Keratinocyte (primary cell): ENCODE measurements at regions not wholly inside any gene's neighbourhood (a gene's known extent, or its start where the extent isn't known, plus 50 kb on each side); places are given as distances from the start of the nearest gene placed in this dataset.

Source experiments
- EZH2 ChIP-seq: IDR thresholded peaks from one replicate; pipeline ENCODE4 v1.6.1; 2012; ENCODE audit warnings: inconsistent platforms, mild to moderate bottlenecking, low read length, moderate library complexity
- TF ChIP-seq, protein P1 (sequence below), 3 experiments: IDR thresholded peaks in 1 of 3; conservative IDR thresholded peaks in 1 of 3; optimal IDR thresholded peaks in 1 of 3; 2 replicates in 2 of 3; 3 replicates in 1 of 3; pipeline versions ENCODE3 to v1.5.1; 2011; ENCODE audit warnings: low read length in 3 of 3, mild to moderate bottlenecking in 3 of 3, moderate library complexity in 2 of 3, control low read depth in 1 of 3, inconsistent platforms in 1 of 3; ENCODE audit not compliant: insufficient read depth in 2 of 3; ENCODE audit errors: extremely low read depth in 1 of 3

DNA sequence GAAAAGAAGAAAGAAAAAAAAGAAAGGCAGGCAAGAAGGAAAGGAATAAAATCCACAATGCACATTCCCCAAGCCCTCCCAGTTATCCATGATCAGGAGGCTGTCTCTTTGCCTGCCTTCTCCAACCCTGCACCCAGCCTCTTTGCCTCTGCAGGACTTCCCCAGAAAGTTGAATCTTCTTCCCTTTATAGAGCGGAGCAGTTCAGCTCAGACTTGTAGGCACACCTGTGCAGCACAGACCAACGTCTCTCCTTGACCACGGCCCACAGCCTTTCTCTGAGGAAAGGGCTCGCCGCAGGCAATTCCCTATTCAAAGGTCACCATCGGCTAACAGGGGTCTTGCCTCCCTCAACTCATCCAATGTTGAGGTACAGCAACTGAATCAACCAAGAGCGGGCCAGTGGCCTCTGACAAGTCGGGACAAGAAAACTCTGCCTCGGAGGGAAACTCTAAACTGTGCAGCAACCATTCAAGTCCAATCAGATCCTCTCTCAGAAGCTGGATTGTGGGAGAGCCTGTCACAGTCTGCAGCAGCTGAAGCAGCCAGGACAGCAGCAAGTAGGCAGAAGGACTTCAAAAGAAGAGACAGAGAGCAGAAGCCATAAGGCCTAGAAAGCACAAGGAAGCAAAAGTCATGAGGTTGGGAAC, 529.2 kb upstream of the JARID2 start:
- TF ChIP-seq, protein P1, sequence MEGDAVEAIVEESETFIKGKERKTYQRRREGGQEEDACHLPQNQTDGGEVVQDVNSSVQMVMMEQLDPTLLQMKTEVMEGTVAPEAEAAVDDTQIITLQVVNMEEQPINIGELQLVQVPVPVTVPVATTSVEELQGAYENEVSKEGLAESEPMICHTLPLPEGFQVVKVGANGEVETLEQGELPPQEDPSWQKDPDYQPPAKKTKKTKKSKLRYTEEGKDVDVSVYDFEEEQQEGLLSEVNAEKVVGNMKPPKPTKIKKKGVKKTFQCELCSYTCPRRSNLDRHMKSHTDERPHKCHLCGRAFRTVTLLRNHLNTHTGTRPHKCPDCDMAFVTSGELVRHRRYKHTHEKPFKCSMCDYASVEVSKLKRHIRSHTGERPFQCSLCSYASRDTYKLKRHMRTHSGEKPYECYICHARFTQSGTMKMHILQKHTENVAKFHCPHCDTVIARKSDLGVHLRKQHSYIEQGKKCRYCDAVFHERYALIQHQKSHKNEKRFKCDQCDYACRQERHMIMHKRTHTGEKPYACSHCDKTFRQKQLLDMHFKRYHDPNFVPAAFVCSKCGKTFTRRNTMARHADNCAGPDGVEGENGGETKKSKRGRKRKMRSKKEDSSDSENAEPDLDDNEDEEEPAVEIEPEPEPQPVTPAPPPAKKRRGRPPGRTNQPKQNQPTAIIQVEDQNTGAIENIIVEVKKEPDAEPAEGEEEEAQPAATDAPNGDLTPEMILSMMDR (optimal IDR thresholded peaks at IDR 0.05 in 1 of 3, IDR thresholded peaks at IDR 0.05 in 1 of 3, conservative IDR thresholded peaks at IDR 0.05 in 1 of 3; ENCODE audit: extremely low read depth in 1 of 3, insufficient read depth in 2 of 3, low read length in 3 of 3): no peak
- no peak for TF ChIP-seq EZH2
